Astrocyte (in vitro differentiated cells and primary cell): ENCODE measurements at regions not wholly inside any gene's neighbourhood (a gene's known extent, or its start where the extent isn't known, plus 50 kb on each side); places are given as distances from the start of the nearest gene placed in this dataset.

Experiments used
- DNase-seq: peaks from one replicate; pipeline ENCODE4 v3.0.0-alpha.2; 2010; ENCODE audit warnings: low read depth
- FAIRE-seq: peaks from 2 replicates; lab custom pipeline; 2011; peaks lifted over from hg19 to GRCh38; lab: Jason Lieb, UNC
- H2AFZ ChIP-seq: 2 replicates; pipeline ENCODE4 v1.6.0; 2012; ENCODE audit warnings: low read depth, low read length, inconsistent platforms
- H3K27ac ChIP-seq: 2 replicates; pipeline ENCODE4 v1.5.1; 2011; ENCODE audit warnings: low read depth, low read length, inconsistent platforms
- H3K27me3 ChIP-seq: 2 replicates; pipeline ENCODE4 v1.6.0; 2011; ENCODE audit warnings: low read length, inconsistent platforms; ENCODE audit not compliant: insufficient read depth
- H3K36me3 ChIP-seq: 2 replicates; pipeline ENCODE4 v1.5.1; 2011; ENCODE audit warnings: low read length, inconsistent platforms; ENCODE audit not compliant: insufficient read depth
- H3K4me1 ChIP-seq: 2 replicates; pipeline ENCODE4 v1.5.1; 2011; ENCODE audit warnings: low read length, inconsistent platforms; ENCODE audit not compliant: insufficient read depth
- H3K4me2 ChIP-seq: 2 replicates; pipeline ENCODE4 v1.6.0; 2012; ENCODE audit warnings: low read length, inconsistent platforms
- H3K4me3 ChIP-seq: 2 replicates; pipeline ENCODE4 v1.5.1; 2011; ENCODE audit warnings: low read depth, mild to moderate bottlenecking, low read length, inconsistent platforms; ENCODE audit not compliant: insufficient read depth
- H3K79me2 ChIP-seq: 2 replicates; pipeline ENCODE4 v1.6.0; 2012; ENCODE audit warnings: mild to moderate bottlenecking, low read length, inconsistent platforms; ENCODE audit not compliant: insufficient read depth
- H3K9ac ChIP-seq: 2 replicates; pipeline ENCODE4 v1.6.0; 2012; ENCODE audit warnings: mild to moderate bottlenecking, low read length, inconsistent platforms
- H3K9me3 ChIP-seq: 2 replicates; pipeline ENCODE4 v1.5.1; 2012; ENCODE audit warnings: low read depth, mild to moderate bottlenecking, low read length, inconsistent platforms; ENCODE audit not compliant: insufficient read depth
- H4K20me1 ChIP-seq: 2 replicates; pipeline ENCODE4 v1.6.0; 2012; ENCODE audit warnings: low read length, inconsistent platforms; ENCODE audit not compliant: insufficient read depth
- H3K27ac Mint-ChIP-seq: one replicate; pipeline ENCODE4 v1.8.0; 2021; ENCODE audit warnings: mild to moderate bottlenecking, mixed read lengths; ENCODE audit not compliant: unreplicated experiment
- H3K27me3 Mint-ChIP-seq: one replicate; pipeline ENCODE4 v1.8.0; 2021; ENCODE audit warnings: low read depth, mixed read lengths; ENCODE audit not compliant: unreplicated experiment
- H3K36me3 Mint-ChIP-seq: one replicate; pipeline ENCODE4 v1.8.0; 2021; ENCODE audit warnings: low read depth, mixed read lengths; ENCODE audit not compliant: unreplicated experiment
- H3K4me1 Mint-ChIP-seq: one replicate; pipeline ENCODE4 v1.8.0; 2021; ENCODE audit warnings: low read depth, mixed read lengths; ENCODE audit not compliant: unreplicated experiment
- H3K4me3 Mint-ChIP-seq: one replicate; pipeline ENCODE4 v1.8.0; 2021; ENCODE audit warnings: mild to moderate bottlenecking, moderate library complexity, mixed read lengths; ENCODE audit not compliant: unreplicated experiment
- H3K9me3 Mint-ChIP-seq: one replicate; pipeline ENCODE4 v1.8.0; 2021; ENCODE audit warnings: mild to moderate bottlenecking, mixed read lengths; ENCODE audit not compliant: unreplicated experiment
- EZH2 ChIP-seq: IDR thresholded peaks from 2 replicates; pipeline ENCODE4 v1.6.1; 2012; ENCODE audit warnings: mild to moderate bottlenecking, low read length, inconsistent platforms; ENCODE audit not compliant: insufficient read depth
- TF ChIP-seq, protein P1 (sequence below): IDR thresholded peaks from 2 replicates; pipeline ENCODE4 v1.5.1; 2011; ENCODE audit warnings: low read depth, mild to moderate bottlenecking, inconsistent platforms, low read length, moderate library complexity; ENCODE audit not compliant: insufficient read depth

DNA sequence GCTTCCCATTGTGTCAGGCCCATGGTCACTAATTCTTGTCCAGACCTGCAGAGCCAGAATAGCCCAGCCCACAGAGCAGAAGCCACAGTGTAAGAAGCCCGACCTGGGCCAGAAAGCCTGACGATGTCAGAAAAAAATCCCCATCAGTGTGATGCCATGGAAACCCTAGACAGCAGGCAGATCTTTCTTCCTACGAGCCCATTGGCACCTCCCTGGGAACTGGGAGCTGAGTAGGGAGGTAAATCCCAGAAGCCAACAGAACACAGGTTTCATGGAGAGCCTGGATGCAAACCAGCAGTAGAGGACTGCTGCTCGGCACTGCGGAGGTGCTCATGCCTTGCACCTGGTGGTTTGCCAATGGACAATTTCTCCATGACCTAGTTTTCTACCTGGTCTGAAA lies 82.2 kb upstream of the SLC22A16 start:
- H3K36me3 Mint-ChIP-seq = no peaks in the 10 kb centered on the region
- H3K27me3 Mint-ChIP-seq = peaks cover 2% of the 10 kb centered on the region

DNA sequence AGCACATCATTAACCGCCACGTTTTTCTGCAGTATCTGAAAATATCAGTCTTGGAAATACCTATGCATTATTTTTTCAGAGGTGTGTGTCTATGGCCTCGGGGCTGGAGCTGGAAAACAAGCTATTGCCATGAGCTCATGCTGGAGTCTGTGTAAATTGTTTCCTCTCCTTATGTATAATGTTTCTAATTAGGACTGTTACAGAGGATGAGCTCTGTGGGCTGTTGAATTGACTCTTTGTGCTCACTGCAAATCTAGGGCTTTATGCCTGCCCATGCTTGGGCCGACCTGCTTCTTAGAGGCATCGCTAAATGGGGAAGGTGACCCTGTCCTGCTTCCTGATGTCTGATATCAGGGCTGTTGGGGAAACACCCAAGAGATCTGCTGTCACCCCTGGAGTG lies 80.8 kb upstream of the SLC22A16 start:
- no peak overlapping the region for H3K4me3 ChIP-seq
- TF ChIP-seq EZH2 = no peak
- TF ChIP-seq, protein P1, sequence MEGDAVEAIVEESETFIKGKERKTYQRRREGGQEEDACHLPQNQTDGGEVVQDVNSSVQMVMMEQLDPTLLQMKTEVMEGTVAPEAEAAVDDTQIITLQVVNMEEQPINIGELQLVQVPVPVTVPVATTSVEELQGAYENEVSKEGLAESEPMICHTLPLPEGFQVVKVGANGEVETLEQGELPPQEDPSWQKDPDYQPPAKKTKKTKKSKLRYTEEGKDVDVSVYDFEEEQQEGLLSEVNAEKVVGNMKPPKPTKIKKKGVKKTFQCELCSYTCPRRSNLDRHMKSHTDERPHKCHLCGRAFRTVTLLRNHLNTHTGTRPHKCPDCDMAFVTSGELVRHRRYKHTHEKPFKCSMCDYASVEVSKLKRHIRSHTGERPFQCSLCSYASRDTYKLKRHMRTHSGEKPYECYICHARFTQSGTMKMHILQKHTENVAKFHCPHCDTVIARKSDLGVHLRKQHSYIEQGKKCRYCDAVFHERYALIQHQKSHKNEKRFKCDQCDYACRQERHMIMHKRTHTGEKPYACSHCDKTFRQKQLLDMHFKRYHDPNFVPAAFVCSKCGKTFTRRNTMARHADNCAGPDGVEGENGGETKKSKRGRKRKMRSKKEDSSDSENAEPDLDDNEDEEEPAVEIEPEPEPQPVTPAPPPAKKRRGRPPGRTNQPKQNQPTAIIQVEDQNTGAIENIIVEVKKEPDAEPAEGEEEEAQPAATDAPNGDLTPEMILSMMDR = no peak
- H3K36me3 ChIP-seq = no peaks in the 10 kb centered on the region
- H3K27me3 Mint-ChIP-seq = no peaks in the 10 kb centered on the region
- no peak overlapping the region for H3K27ac Mint-ChIP-seq
- no peak overlapping the region for H3K27ac ChIP-seq
- no peaks in the 10 kb centered on the region for H3K4me1 ChIP-seq
- H3K79me2 ChIP-seq = no peaks in the 10 kb centered on the region
- H3K4me3 Mint-ChIP-seq = no peak overlapping the region
- no peaks in the 10 kb centered on the region for H4K20me1 ChIP-seq
- H3K9me3 Mint-ChIP-seq = peaks cover 16% of the 10 kb centered on the region
- H3K27me3 ChIP-seq = no peaks in the 10 kb centered on the region
- FAIRE-seq (no peak), DNase-seq (no peak)
- H2AFZ ChIP-seq = no peak overlapping the region
- H3K36me3 Mint-ChIP-seq = peaks cover 2% of the 10 kb centered on the region
- H3K9me3 ChIP-seq = no peaks in the 10 kb centered on the region
- H3K4me2 ChIP-seq = no peak overlapping the region
- no peak overlapping the region for H3K9ac ChIP-seq
- no peaks in the 10 kb centered on the region for H3K4me1 Mint-ChIP-seq

More for the DNA sequence above, 82.2 kb upstream of the SLC22A16 start:
- Histone ChIP-seq H4K20me1 (no peaks in the 10 kb centered on the region), H3K4me2 (no peak overlapping the region), H3K4me3 (no peak overlapping the region), H3K9ac (no peak overlapping the region), H3K27me3 (no peaks in the 10 kb centered on the region), H3K4me1 (no peaks in the 10 kb centered on the region), H3K9me3 (peaks cover 2% of the 10 kb centered on the region), H3K27ac (no peak overlapping the region), H2AFZ (no peak overlapping the region), H3K79me2 (no peaks in the 10 kb centered on the region), H3K36me3 (no peaks in the 10 kb centered on the region)
- DNase-seq (no peak), FAIRE-seq (no peak)
- Mint-ChIP-seq H3K4me1 (no peaks in the 10 kb centered on the region), H3K4me3 (no peak overlapping the region), H3K9me3 (peaks cover 13% of the 10 kb centered on the region), H3K27ac (no peak overlapping the region)
- no peak for TF ChIP-seq EZH2
- TF ChIP-seq, protein P1 = no peak

DNA sequence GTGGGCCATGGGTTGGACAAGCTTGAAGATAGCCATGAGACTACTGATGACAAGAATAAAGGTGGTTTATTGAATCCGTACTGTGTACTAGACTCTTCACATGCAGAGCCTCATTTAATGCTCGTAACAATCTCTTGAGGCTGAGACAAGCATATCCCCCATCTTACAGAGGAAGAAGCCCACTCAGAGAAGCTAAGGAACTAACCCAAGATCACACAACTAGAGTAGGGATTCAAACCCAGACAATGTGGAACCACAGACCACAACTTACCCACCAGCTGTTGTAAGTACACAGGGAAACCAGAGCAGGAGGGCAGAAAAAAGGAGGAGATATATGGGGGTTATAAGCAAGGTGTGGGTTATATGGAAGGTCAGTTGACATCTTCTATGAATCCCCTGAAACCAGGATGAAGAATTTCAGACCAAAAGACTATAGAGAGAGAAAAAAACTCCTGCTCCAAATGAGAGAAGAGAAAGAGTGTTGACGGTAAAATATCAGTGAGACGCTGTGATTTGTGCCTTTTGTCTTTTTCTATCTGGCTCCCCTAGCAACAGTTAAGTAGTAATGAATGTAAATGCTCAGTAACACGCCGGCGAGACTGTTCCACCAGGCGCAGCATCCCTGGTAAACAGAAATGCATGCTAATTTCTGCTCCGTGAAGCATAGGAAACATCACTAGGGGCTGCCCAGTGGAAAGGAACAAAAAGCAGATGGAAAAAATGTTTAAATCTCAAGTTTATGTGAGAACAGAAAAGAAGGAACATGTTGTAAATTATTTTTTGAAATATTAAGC lies 80.1 kb upstream of the SLC22A16 start:
- H3K4me3 Mint-ChIP-seq = no peak overlapping the region
- no peaks in the 10 kb centered on the region for H3K27me3 ChIP-seq

More for the DNA sequence above, 80.1 kb upstream of the SLC22A16 start:
- FAIRE-seq (no peak), DNase-seq (no peak)
- Histone ChIP-seq H3K36me3 (no peaks in the 10 kb centered on the region), H3K4me1 (no peaks in the 10 kb centered on the region), H3K4me2 (no peak overlapping the region), H3K79me2 (no peaks in the 10 kb centered on the region), H3K27ac (no peak overlapping the region), H3K9ac (no peak overlapping the region), H3K4me3 (no peak overlapping the region), H2AFZ (no peak overlapping the region), H4K20me1 (no peaks in the 10 kb centered on the region), H3K9me3 (peaks cover 3% of the 10 kb centered on the region)
- Mint-ChIP-seq H3K27me3 (no peaks in the 10 kb centered on the region), H3K9me3 (peaks cover 17% of the 10 kb centered on the region), H3K27ac (no peak overlapping the region), H3K4me1 (no peaks in the 10 kb centered on the region), H3K36me3 (peaks cover 2% of the 10 kb centered on the region)
- TF ChIP-seq, protein P1 = no peak
- TF ChIP-seq EZH2 = no peak
